Retinal pigment epithelial cell (primary cell): ENCODE measurements at regions not wholly inside any gene's neighbourhood (a gene's known extent, or its start where the extent isn't known, plus 50 kb on each side); places are given as distances from the start of the nearest gene placed in this dataset.

Experiments
- DNase-seq: peaks from one replicate; pipeline ENCODE4 v3.0.0-alpha.2; 2010; ENCODE audit warnings: low read depth
- H3K4me3 ChIP-seq: 2 replicates; pipeline ENCODE4 v1.5.1; 2011; ENCODE audit warnings: mild to moderate bottlenecking, low read length, control low read depth, moderate library complexity
- CTCF ChIP-seq: conservative IDR thresholded peaks from 2 replicates; pipeline ENCODE4 v1.5.1; 2011; ENCODE audit warnings: low read depth, low read length, control low read depth, inconsistent platforms

DNA sequence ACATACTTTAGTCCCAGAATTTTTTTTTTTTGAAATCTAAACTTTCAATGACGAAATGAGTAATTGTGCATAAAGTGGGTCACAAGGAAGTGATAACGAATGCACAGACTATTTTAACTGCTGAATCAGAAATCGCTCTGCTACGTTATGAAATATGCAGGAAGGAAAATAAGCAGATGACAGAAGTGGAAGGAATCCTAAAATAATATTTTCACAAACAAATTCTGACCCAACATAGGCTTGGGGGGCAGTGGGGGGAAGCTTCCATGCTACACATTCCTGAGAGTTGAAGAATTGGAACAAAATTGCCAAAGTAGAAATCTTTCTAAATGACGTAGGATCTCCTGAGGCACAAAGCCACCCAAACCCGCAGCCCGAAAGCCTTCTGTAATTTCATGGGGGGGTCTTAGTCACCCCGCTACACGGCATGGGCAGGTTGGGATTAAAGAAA, 89.6 kb downstream of the ARF6 start:
- no peak for DNase-seq
- peak overlapping the region; percentile 31 for H3K4me3 ChIP-seq
- no peak for TF ChIP-seq CTCF

GRCh38 chr14:49984424-49984823, 91.5 kb downstream of the ARF6 start:
- no peak overlapping the region for H3K4me3 ChIP-seq
- no peak for TF ChIP-seq CTCF
- no peak for DNase-seq

GRCh38 chr14:49986343-49987014, 93.6 kb downstream of the ARF6 start:
- no peak for TF ChIP-seq CTCF
- DNase-seq: no peak
- no peak overlapping the region for H3K4me3 ChIP-seq

GRCh38 chr14:49988080-49988990, 95.5 kb downstream of the ARF6 start:
- no peak for TF ChIP-seq CTCF

DNA sequence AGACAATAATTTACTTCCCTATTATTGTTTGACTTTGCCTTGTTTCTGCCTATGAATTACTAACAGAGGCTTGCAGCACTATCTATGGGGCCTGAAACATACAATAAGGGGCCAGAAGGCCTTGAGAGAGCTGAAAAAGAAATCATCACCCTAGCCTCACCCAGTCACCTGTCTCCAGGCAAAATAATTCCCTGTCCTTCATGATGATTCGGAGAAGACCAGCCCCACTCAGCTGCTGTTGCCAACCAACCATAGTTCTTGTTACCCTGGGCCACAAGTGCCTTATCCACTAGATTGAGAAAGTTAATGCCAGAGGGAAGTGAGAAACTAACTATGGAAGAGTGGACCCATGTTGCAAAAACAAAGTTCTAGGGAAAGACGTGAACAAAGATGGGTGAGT, 97.1 kb downstream of the ARF6 start:
- no peak overlapping the region for H3K4me3 ChIP-seq
- no peak for TF ChIP-seq CTCF
- DNase-seq: no peak

More at GRCh38 chr14:49988080-49988990, 95.5 kb downstream of the ARF6 start:
- no peak overlapping the region for H3K4me3 ChIP-seq
- no peak for DNase-seq

- no peak for TF ChIP-seq CTCF
- no peak overlapping the region for H3K4me3 ChIP-seq
- DNase-seq: no peak
Measured at GRCh38 chr14:49991491-49991890, 98.6 kb downstream of the ARF6 start.
